A549 (cell line): ENCODE measurements at regions not wholly inside any gene's neighbourhood (a gene's known extent, or its start where the extent isn't known, plus 50 kb on each side); places are given as distances from the start of the nearest gene placed in this dataset.

Source experiments
- ATAC-seq, 2 experiments: fragments of 200-7000 bp in 1 of 2; fragments of >200 bp in 1 of 2; cut with Nextera tagmentation in 1 of 2; cut with Tn5 transposase in 1 of 2; 3 replicates each; pipeline versions ENCODE4 v1.8.0 to v1.9.1; 2018 to 2020; ENCODE audit warnings: mild to moderate bottlenecking in 1 of 2, moderate library complexity in 1 of 2
- CTCF ChIA-PET: fragments of 300-600 bp; sonication (Branson Sonifier 250); formaldehyde crosslinking; extraction: SDS; loops from one replicate; lab custom pipeline; 2021; ENCODE audit warnings: antibody characterized with exemption, inconsistent platforms; lab: Yijun Ruan, JAX
- POLR2A ChIA-PET: fragments of 350-600 bp; formaldehyde crosslinking; extraction: SDS; loops from one replicate; lab custom pipeline; 2021; ENCODE audit warnings: antibody characterized with exemption, inconsistent platforms; lab: Yijun Ruan, JAX
- DNase-seq, 2 experiments: peaks; one replicate each; pipeline versions ENCODE4 v3.0.0 to v3.0.0-alpha.2; 2011 to 2016; ENCODE audit warnings: low read depth in 1 of 2, low spot score in 1 of 2
- FAIRE-seq: peaks from 2 replicates; lab custom pipeline; 2011; peaks lifted over from hg19 to GRCh38; lab: Jason Lieb, UNC
- H3K27ac ChIP-seq, 2 experiments: fragments of >200 bp; sonication (Bioruptor Twin); formaldehyde crosslinking; 3 replicates each; pipeline ENCODE4 v1.5.1; 2016 to 2017
- H3K4me1 ChIP-seq: fragments of >200 bp; sonication (Bioruptor Twin); formaldehyde crosslinking; 3 replicates; pipeline ENCODE4 v1.6.1; 2016
- H3K4me2 ChIP-seq: fragments of >200 bp; sonication (Bioruptor Twin); formaldehyde crosslinking; 3 replicates; pipeline ENCODE4 v1.6.1; 2016
- H3K4me3 ChIP-seq: fragments of >200 bp; sonication (Bioruptor Twin); formaldehyde crosslinking; 3 replicates; pipeline ENCODE4 v1.5.1; 2016
- H3K9me3 ChIP-seq: fragments of >200 bp; sonication (Bioruptor Twin); formaldehyde crosslinking; 3 replicates; pipeline ENCODE4 v1.6.1; 2016
- BHLHE40 ChIP-seq: IDR thresholded peaks from 2 replicates; pipeline ENCODE4 v1.6.1; 2012; ENCODE audit warnings: low read depth, low read length, inconsistent platforms
- CBX2 ChIP-seq: fragments of 200-600 bp; sonication (generic); IDR thresholded peaks from 2 replicates; pipeline ENCODE4 v1.6.1; 2016; ENCODE audit warnings: low read depth, mild to moderate bottlenecking, borderline replicate concordance
- CBX8 ChIP-seq: fragments of 200-600 bp; sonication (generic); IDR thresholded peaks from 2 replicates; pipeline ENCODE4 v1.6.1; 2016
- CEBPB ChIP-seq, 2 experiments: fragments of >200 bp in 1 of 2; sonication (Bioruptor Twin) in 1 of 2; formaldehyde crosslinking in 1 of 2; IDR thresholded peaks; 2 replicates each; pipeline ENCODE4 v1.6.1; 2012 to 2016
- CHD2 ChIP-seq: fragments of 150-350 bp; IDR thresholded peaks from 2 replicates; pipeline ENCODE4 v1.6.1; 2014; ENCODE audit warnings: low read length; ENCODE audit not compliant: partially characterized antibody
- CHD4 ChIP-seq: fragments of 200-600 bp; sonication (generic); IDR thresholded peaks from 2 replicates; pipeline ENCODE4 v1.6.1; 2016; ENCODE audit warnings: antibody characterized with exemption, mild to moderate bottlenecking, borderline replicate concordance
- EHF ChIP-seq: fragments of 250-450 bp; sonication (Bioruptor Pico); IDR thresholded peaks from 2 replicates; pipeline ENCODE4 v1.5.0; 2020; ENCODE audit warnings: mild to moderate bottlenecking
- EP300 ChIP-seq, 2 experiments: fragments of >200 bp; sonication (Bioruptor Twin); formaldehyde crosslinking; IDR thresholded peaks; 2 replicates in 1 of 2; 3 replicates in 1 of 2; pipeline ENCODE4 v1.6.1; 2016 to 2017
- FOSB ChIP-seq: fragments of 250-450 bp; sonication (Bioruptor Pico); IDR thresholded peaks from 2 replicates; pipeline ENCODE4 v1.5.0; 2020; ENCODE audit warnings: mild to moderate bottlenecking, moderate library complexity
- FOSL2 ChIP-seq, 2 experiments: fragments of 450-650 bp in 1 of 2; fragments of >200 bp in 1 of 2; sonication (Bioruptor Twin) in 1 of 2; formaldehyde crosslinking; IDR thresholded peaks; 2 replicates each; pipeline versions ENCODE4 v1.5.0 to v1.6.1; 2016 to 2020; ENCODE audit warnings: mild to moderate bottlenecking in 1 of 2, moderate library complexity in 1 of 2
- FOXS1 ChIP-seq: fragments of 250-450 bp; sonication (Bioruptor Pico); IDR thresholded peaks from 2 replicates; pipeline ENCODE4 v1.5.0; 2020; ENCODE audit warnings: mild to moderate bottlenecking, moderate library complexity
- HOXA7 ChIP-seq: fragments of 250-450 bp; sonication (Bioruptor Pico); IDR thresholded peaks from 2 replicates; pipeline ENCODE4 v1.5.0; 2020; ENCODE audit warnings: mild to moderate bottlenecking, moderate library complexity
- HOXB13 ChIP-seq: fragments of 250-450 bp; sonication (Bioruptor Pico); IDR thresholded peaks from 2 replicates; pipeline ENCODE4 v1.5.0; 2020; ENCODE audit warnings: low read depth, mild to moderate bottlenecking, moderate library complexity
- HOXB5 ChIP-seq: fragments of 250-450 bp; sonication (Bioruptor Pico); IDR thresholded peaks from 2 replicates; pipeline ENCODE4 v1.5.0; 2020; ENCODE audit warnings: mild to moderate bottlenecking, moderate library complexity
- KDM5A ChIP-seq: fragments of 200-600 bp; sonication (generic); IDR thresholded peaks from 2 replicates; pipeline ENCODE4 v1.6.1; 2016; ENCODE audit warnings: antibody characterized with exemption, mild to moderate bottlenecking
- MYC ChIP-seq: IDR thresholded peaks from 2 replicates; pipeline ENCODE4 v1.6.1; 2012; ENCODE audit warnings: mild to moderate bottlenecking, inconsistent platforms, low read length, improper control_type of control experiment, borderline replicate concordance
- NFE2L2 ChIP-seq: fragments of 150-350 bp; conservative IDR thresholded peaks from 2 replicates; pipeline ENCODE4 v1.6.1; 2014; ENCODE audit warnings: low read length
- NPAS2 ChIP-seq: fragments of 250-450 bp; sonication (Bioruptor Pico); IDR thresholded peaks from 2 replicates; pipeline ENCODE4 v1.8.0; 2022; ENCODE audit warnings: mild to moderate bottlenecking, moderate library complexity, borderline replicate concordance
- NR3C1 ChIP-seq: fragments of >200 bp; sonication (Bioruptor Twin); formaldehyde crosslinking; IDR thresholded peaks from 3 replicates; pipeline ENCODE4 v1.6.1; 2017
- RCOR1 ChIP-seq: fragments of 150-350 bp; IDR thresholded peaks from 2 replicates; pipeline ENCODE4 v1.6.1; 2014; ENCODE audit warnings: antibody characterized with exemption, low read length, low read depth
- RFX5 ChIP-seq: fragments of 450-650 bp; IDR thresholded peaks from 2 replicates; pipeline ENCODE4 v1.7.1; 2014; ENCODE audit warnings: antibody characterized with exemption, mild to moderate bottlenecking, moderate library complexity
- RNF2 ChIP-seq: fragments of 200-600 bp; sonication (generic); IDR thresholded peaks from 2 replicates; pipeline ENCODE4 v1.6.1; 2016; ENCODE audit warnings: low read depth, mild to moderate bottlenecking, antibody characterized with exemption, moderate library complexity, borderline replicate concordance
- SREBF2 ChIP-seq: fragments of 450-650 bp; IDR thresholded peaks from 2 replicates; pipeline ENCODE4 v1.6.1; 2014; ENCODE audit warnings: mild to moderate bottlenecking, moderate library complexity
- TFCP2L1 ChIP-seq: fragments of 250-450 bp; sonication (Bioruptor Pico); IDR thresholded peaks from 2 replicates; pipeline ENCODE4 v1.5.0; 2021; ENCODE audit warnings: mild to moderate bottlenecking
- TP53 ChIP-seq: fragments of 250-450 bp; sonication (Bioruptor Pico); IDR thresholded peaks from 2 replicates; pipeline ENCODE4 v1.5.0; 2021; ENCODE audit warnings: mild to moderate bottlenecking, moderate library complexity
- USF2 ChIP-seq: fragments of 450-650 bp; IDR thresholded peaks from 2 replicates; pipeline ENCODE4 v1.6.1; 2014; ENCODE audit warnings: antibody characterized with exemption
- ZFP36 ChIP-seq: fragments of 450-650 bp; IDR thresholded peaks from 2 replicates; pipeline ENCODE4 v1.6.1; 2014; ENCODE audit warnings: borderline replicate concordance; ENCODE audit not compliant: partially characterized antibody
- ZNF302 ChIP-seq: fragments of 250-450 bp; sonication (Bioruptor Pico); IDR thresholded peaks from 2 replicates; pipeline ENCODE4 v1.9.0; 2021; ENCODE audit warnings: inconsistent platforms, mild to moderate bottlenecking, moderate library complexity
- WGBS: methylation state at CpG from one replicate; pipeline ENCODE4 v1.1.6; 2017; ENCODE audit errors: missing lambda C conversion rate; 5-methylcytosine and 5-hydroxymethylcytosine counted together
- TF ChIP-seq, protein P1 (sequence below): fragments of 150-350 bp; IDR thresholded peaks from 2 replicates; pipeline ENCODE4 v1.6.1; 2014; ENCODE audit warnings: low read depth, mild to moderate bottlenecking, low read length
- TF ChIP-seq, protein P2 (sequence below): IDR thresholded peaks from 2 replicates; pipeline ENCODE4 v1.6.1; 2012; ENCODE audit warnings: low read depth, borderline replicate concordance

DNA sequence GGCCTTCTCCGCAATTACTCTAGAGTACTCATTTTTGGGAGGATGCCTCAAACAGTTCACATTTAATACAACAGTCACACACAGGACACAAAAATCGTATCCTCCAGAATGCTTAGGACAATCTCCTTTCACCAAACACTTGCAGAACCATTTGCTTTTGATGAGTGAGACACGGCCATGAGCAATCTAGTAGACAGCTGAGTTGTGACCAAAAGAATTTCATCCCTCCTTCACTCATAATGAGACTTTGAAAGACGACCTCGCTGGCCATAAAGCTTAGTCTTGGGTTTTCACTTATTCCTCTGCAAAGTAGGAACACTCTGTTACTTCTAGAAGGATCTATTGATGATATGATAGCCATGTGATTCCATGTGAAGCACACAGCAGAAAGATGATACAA, 87.5 kb upstream of the SLC35G4 start:
- H3K4me1 ChIP-seq = no peaks in the 10 kb centered on the region
- 34% methylated on average over 5 of the region's 5 CpGs for WGBS
- no peak overlapping the region for H3K4me2 ChIP-seq
- TF ChIP-seq KDM5A (no peak), RNF2 (no peak), TFCP2L1 (CRISPR knock-in tag) (no peak), MYC (no peak), FOXS1 (CRISPR knock-in tag) (no peak), EHF (CRISPR knock-in tag) (no peak), SREBF2 (no peak), BHLHE40 (no peak), ZNF302 (no peak), ZFP36 (no peak), HOXB13 (CRISPR knock-in tag) (no peak), CHD2 (no peak), FOSL2 (IDR thresholded peaks at IDR 0.05) (no peak), FOSL2 (CRISPR knock-in tag; IDR thresholded peaks at IDR 0.05) (no peak), CBX2 (no peak)
- TF ChIP-seq, protein P1, sequence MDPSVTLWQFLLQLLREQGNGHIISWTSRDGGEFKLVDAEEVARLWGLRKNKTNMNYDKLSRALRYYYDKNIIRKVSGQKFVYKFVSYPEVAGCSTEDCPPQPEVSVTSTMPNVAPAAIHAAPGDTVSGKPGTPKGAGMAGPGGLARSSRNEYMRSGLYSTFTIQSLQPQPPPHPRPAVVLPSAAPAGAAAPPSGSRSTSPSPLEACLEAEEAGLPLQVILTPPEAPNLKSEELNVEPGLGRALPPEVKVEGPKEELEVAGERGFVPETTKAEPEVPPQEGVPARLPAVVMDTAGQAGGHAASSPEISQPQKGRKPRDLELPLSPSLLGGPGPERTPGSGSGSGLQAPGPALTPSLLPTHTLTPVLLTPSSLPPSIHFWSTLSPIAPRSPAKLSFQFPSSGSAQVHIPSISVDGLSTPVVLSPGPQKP = no peak
- TF ChIP-seq, protein P2, sequence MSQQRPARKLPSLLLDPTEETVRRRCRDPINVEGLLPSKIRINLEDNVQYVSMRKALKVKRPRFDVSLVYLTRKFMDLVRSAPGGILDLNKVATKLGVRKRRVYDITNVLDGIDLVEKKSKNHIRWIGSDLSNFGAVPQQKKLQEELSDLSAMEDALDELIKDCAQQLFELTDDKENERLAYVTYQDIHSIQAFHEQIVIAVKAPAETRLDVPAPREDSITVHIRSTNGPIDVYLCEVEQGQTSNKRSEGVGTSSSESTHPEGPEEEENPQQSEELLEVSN = no peak
- TF ChIP-seq, all 56 proteins: peak for 0
- ChIA-PET CTCF (interaction anchor here (1.1 kb wide), 1 partner anchor 211 kb away, joined by 4 read pairs; no protein-coding TSS in a partner anchor), POLR2A (no interaction called here)
- Histone ChIP-seq H3K9me3 (no peaks in the 10 kb centered on the region), H3K4me3 (no peak overlapping the region), H3K27ac (no peak overlapping the region)
- FAIRE-seq (no peak), ATAC-seq (no peak), DNase-seq (no peak)

DNA sequence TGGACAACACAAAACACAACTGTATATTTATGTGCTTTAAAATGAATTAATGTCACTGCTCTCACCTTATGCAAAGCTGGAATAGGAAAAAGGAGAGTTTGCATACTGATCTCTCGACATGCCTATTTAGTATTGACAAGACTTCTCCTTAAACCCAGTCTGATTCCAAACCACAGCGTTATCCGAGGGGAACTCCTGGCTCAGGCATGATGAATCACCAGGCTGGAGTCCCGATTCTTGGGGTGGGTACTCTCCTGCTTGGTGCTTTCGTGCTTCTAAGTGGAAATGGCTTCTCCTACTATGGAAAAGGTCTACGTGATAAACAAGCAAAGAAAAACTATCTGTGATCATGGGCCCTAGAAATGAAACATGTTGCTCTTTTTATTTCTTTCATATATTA, 88.9 kb upstream of the SLC35G4 start:
- no peak for DNase-seq
- no peak for TF ChIP-seq HOXB13 (CRISPR knock-in tag)
- TF ChIP-seq RCOR1 = no peak
- TF ChIP-seq USF2 = no peak
- no peak for TF ChIP-seq HOXB5
- no peak for TF ChIP-seq CBX8
- TF ChIP-seq NR3C1 = no peak
- no peak for TF ChIP-seq FOSB
- TF ChIP-seq FOXS1 (CRISPR knock-in tag) = no peak
- TF ChIP-seq NPAS2 (CRISPR knock-in tag) = no peak
- TF ChIP-seq EHF (CRISPR knock-in tag) = no peak
- TF ChIP-seq RFX5 = no peak
- TF ChIP-seq NFE2L2 = no peak
- TF ChIP-seq TP53 (CRISPR knock-in tag) = no peak
- TF ChIP-seq CEBPB (IDR thresholded peaks at IDR 0.05) = no peak
- no peak for TF ChIP-seq HOXA7 (CRISPR knock-in tag)
- TF ChIP-seq, protein P2 = no peak
- TF ChIP-seq CHD4 = no peak
- TF ChIP-seq EP300 (IDR thresholded peaks at IDR 0.05) = no peak
- H3K9me3 ChIP-seq = no peaks in the 10 kb centered on the region
- CTCF ChIA-PET = interaction anchor here (1.7 to 12.6 kb wide), 2 partner anchors 51 to 208 kb away, joined by 4 to 102 read pairs; no protein-coding TSS in a partner anchor
- no peak for FAIRE-seq
- no peak overlapping the region for H3K4me3 ChIP-seq
- no peak overlapping the region for H3K27ac ChIP-seq
- ATAC-seq = no peak
- H3K4me1 ChIP-seq = no peaks in the 10 kb centered on the region
- POLR2A ChIA-PET = no interaction called here
- WGBS = 24% methylated on average over 6 of the region's 6 CpGs
- H3K4me2 ChIP-seq = no peak overlapping the region
